Neural cell (in vitro differentiated cells): ENCODE measurements at regions not wholly inside any gene's neighbourhood (a gene's known extent, or its start where the extent isn't known, plus 50 kb on each side); places are given as distances from the start of the nearest gene placed in this dataset.

Experiments
- EP300 ChIP-seq: fragments of 450-650 bp; conservative IDR thresholded peaks from 2 replicates; pipeline ENCODE4 v1.6.1; 2014; ENCODE audit warnings: antibody characterized with exemption, mild to moderate bottlenecking, moderate library complexity; ENCODE audit not compliant: poor library complexity, severe bottlenecking
- EZH2 ChIP-seq: fragments of 200-600, 300-800 bp; shearing (Covaris generic), sonication (generic); IDR thresholded peaks from 2 replicates; pipeline ENCODE4 v1.6.1; 2014; ENCODE audit warnings: antibody characterized with exemption, low read length, borderline replicate concordance, mild to moderate bottlenecking; ENCODE audit not compliant: insufficient read depth, poor library complexity, severe bottlenecking
- POLR2AphosphoS5 ChIP-seq: IDR thresholded peaks from 2 replicates; pipeline ENCODE4 v1.6.1; 2012
- RAD21 ChIP-seq: fragments of 450-650 bp; conservative IDR thresholded peaks from 2 replicates; pipeline ENCODE4 v1.6.1; 2014; ENCODE audit warnings: antibody characterized with exemption, mild to moderate bottlenecking, moderate library complexity
- TAF1 ChIP-seq: IDR thresholded peaks from 2 replicates; pipeline ENCODE4 v1.6.1; 2012; ENCODE audit warnings: low read depth
- TF ChIP-seq, protein P1 (sequence below): fragments of 450-650 bp; IDR thresholded peaks from 2 replicates; pipeline ENCODE4 v1.5.1; 2014; ENCODE audit warnings: antibody characterized with exemption, mild to moderate bottlenecking, moderate library complexity; ENCODE audit not compliant: poor library complexity, severe bottlenecking
- TF ChIP-seq, protein P2 (sequence below): IDR thresholded peaks from 2 replicates; pipeline ENCODE4 v1.6.1; 2012; ENCODE audit warnings: borderline replicate concordance

DNA sequence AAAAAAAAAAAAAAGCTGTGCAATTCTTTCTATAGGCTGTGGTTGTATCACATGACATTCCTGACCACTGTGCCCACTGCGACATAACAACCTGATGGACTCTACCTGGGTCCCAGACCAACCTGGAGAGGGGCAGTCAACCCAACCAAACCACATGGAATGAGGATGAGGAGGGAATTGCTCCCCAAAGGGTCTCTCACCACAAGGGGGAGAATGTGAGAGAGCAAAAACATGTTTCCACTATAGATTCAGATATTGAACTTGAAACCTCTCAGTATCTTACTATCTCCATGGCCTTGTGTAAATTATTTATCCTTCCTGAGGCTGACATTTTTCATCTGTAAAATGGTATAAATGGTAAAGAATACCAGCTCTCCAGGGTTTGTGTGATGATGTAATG lies 66.9 kb upstream of the SV2C start:
- TF ChIP-seq, protein P1, sequence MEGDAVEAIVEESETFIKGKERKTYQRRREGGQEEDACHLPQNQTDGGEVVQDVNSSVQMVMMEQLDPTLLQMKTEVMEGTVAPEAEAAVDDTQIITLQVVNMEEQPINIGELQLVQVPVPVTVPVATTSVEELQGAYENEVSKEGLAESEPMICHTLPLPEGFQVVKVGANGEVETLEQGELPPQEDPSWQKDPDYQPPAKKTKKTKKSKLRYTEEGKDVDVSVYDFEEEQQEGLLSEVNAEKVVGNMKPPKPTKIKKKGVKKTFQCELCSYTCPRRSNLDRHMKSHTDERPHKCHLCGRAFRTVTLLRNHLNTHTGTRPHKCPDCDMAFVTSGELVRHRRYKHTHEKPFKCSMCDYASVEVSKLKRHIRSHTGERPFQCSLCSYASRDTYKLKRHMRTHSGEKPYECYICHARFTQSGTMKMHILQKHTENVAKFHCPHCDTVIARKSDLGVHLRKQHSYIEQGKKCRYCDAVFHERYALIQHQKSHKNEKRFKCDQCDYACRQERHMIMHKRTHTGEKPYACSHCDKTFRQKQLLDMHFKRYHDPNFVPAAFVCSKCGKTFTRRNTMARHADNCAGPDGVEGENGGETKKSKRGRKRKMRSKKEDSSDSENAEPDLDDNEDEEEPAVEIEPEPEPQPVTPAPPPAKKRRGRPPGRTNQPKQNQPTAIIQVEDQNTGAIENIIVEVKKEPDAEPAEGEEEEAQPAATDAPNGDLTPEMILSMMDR: no peak
- TF ChIP-seq POLR2AphosphoS5 (no peak), EZH2 (no peak), RAD21 (no peak), TAF1 (no peak), EP300 (no peak)
- TF ChIP-seq, protein P2, sequence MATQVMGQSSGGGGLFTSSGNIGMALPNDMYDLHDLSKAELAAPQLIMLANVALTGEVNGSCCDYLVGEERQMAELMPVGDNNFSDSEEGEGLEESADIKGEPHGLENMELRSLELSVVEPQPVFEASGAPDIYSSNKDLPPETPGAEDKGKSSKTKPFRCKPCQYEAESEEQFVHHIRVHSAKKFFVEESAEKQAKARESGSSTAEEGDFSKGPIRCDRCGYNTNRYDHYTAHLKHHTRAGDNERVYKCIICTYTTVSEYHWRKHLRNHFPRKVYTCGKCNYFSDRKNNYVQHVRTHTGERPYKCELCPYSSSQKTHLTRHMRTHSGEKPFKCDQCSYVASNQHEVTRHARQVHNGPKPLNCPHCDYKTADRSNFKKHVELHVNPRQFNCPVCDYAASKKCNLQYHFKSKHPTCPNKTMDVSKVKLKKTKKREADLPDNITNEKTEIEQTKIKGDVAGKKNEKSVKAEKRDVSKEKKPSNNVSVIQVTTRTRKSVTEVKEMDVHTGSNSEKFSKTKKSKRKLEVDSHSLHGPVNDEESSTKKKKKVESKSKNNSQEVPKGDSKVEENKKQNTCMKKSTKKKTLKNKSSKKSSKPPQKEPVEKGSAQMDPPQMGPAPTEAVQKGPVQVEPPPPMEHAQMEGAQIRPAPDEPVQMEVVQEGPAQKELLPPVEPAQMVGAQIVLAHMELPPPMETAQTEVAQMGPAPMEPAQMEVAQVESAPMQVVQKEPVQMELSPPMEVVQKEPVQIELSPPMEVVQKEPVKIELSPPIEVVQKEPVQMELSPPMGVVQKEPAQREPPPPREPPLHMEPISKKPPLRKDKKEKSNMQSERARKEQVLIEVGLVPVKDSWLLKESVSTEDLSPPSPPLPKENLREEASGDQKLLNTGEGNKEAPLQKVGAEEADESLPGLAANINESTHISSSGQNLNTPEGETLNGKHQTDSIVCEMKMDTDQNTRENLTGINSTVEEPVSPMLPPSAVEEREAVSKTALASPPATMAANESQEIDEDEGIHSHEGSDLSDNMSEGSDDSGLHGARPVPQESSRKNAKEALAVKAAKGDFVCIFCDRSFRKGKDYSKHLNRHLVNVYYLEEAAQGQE: no peak
